HepG2 (cell line): ENCODE measurements at regions not wholly inside any gene's neighbourhood (a gene's known extent, or its start where the extent isn't known, plus 50 kb on each side); places are given as distances from the start of the nearest gene placed in this dataset.

Experiments used
- IRF2 ChIP-seq: IDR thresholded peaks from 2 replicates; pipeline ENCODE4 v1.6.1; 2018; ENCODE audit warnings: missing genetic modification reagents, missing compliant biosample characterization
- MBD4 ChIP-seq: IDR thresholded peaks from 2 replicates; pipeline ENCODE4 v1.6.1; 2012; ENCODE audit warnings: low read length, inconsistent platforms, borderline replicate concordance
- PBX2 ChIP-seq: IDR thresholded peaks from 2 replicates; pipeline ENCODE4 v1.6.1; 2016; ENCODE audit warnings: control low read depth
- SKIL ChIP-seq: sonication (generic); formaldehyde crosslinking; IDR thresholded peaks from 2 replicates; pipeline ENCODE4 v1.8.0; 2022; ENCODE audit warnings: missing genetic modification reagents, mild to moderate bottlenecking, moderate library complexity, borderline replicate concordance
- TEAD2 ChIP-seq: sonication (generic); formaldehyde crosslinking; IDR thresholded peaks from 2 replicates; pipeline ENCODE4 v1.9.0; 2021; ENCODE audit warnings: missing genetic modification reagents
- ZBTB49 ChIP-seq: sonication (generic); formaldehyde crosslinking; IDR thresholded peaks from 2 replicates; pipeline ENCODE4 v1.4.0; 2020; ENCODE audit warnings: missing genetic modification reagents, borderline replicate concordance
- ZNF10 ChIP-seq: sonication (generic); formaldehyde crosslinking; IDR thresholded peaks from 2 replicates; pipeline ENCODE4 v1.4.0; 2020; ENCODE audit warnings: mild to moderate bottlenecking, low read depth, missing genetic modification reagents, borderline replicate concordance
- ZNF138 ChIP-seq: sonication (generic); formaldehyde crosslinking; IDR thresholded peaks from 2 replicates; pipeline ENCODE4 v1.5.0; 2020; ENCODE audit warnings: mild to moderate bottlenecking, low read depth, missing genetic modification reagents
- ZNF609 ChIP-seq: sonication (generic); formaldehyde crosslinking; IDR thresholded peaks from 2 replicates; pipeline ENCODE4 v1.4.0; 2020; ENCODE audit warnings: mild to moderate bottlenecking, missing genetic modification reagents, borderline replicate concordance

- no peak for TF ChIP-seq SKIL (CRISPR knock-in tag)
- TF ChIP-seq ZNF609 (CRISPR knock-in tag) = no peak
- TF ChIP-seq IRF2 (CRISPR knock-in tag) = no peak
- TF ChIP-seq ZNF10 (CRISPR knock-in tag) = no peak
- no peak for TF ChIP-seq ZBTB49 (CRISPR knock-in tag)
- no peak for TF ChIP-seq MBD4
- no peak for TF ChIP-seq PBX2 (CRISPR knock-in tag)
- no peak for TF ChIP-seq ZNF138 (CRISPR knock-in tag)
- no peak for TF ChIP-seq TEAD2 (CRISPR knock-in tag)
Observed at GRCh38 chr12:23028158-23028802, 403.3 kb downstream of the ETNK1 start (continued).
